ELR (cell line): ENCODE measurements at regions not wholly inside any gene's neighbourhood (a gene's known extent, or its start where the extent isn't known, plus 50 kb on each side); places are given as distances from the start of the nearest gene placed in this dataset.

Experiments used
- DNase-seq: peaks from one replicate; pipeline ENCODE4 v3.0.0-alpha.2; 2015; ENCODE audit warnings: low read depth

DNA sequence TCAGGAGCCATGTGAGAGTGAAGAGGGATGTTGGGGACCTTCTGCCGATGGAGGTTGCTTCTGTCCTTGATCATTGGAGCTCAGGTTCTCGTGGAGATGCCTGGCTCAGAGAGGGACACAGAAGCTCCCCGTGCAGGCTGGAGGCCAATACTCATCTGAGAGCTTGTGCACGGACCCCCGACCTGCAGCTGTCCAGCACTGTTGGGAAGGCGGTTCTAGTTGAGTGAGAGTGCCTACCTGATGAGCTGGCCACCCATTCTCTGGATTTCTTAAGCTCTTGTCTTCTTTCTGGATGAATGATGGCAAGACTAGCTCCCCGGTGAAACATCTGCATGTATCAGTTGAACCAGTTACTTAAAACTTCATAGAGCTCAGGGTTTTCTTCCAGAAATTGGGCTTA lies 247.6 kb upstream of the MKI67 start:
- no peak for DNase-seq

DNA sequence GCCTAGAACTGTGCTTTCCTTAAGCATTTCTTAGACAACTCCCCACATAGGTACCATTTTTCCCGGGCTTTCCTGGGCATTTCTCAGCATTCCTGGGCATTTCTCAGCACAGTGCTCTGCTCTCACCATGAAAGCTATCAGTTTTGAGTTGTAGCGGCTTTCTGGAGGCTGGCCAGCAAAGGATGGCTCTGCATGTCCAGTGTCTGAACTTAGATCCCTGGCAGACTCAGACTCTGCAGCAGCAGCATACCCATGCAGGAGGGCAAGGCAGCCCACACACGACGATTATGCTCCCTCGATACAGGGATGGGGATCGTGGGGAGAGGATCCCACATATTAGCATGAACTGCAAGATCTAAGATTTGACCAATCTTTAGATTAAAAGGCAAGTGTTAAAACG lies 248.9 kb upstream of the MKI67 start:
- no peak for DNase-seq

DNA sequence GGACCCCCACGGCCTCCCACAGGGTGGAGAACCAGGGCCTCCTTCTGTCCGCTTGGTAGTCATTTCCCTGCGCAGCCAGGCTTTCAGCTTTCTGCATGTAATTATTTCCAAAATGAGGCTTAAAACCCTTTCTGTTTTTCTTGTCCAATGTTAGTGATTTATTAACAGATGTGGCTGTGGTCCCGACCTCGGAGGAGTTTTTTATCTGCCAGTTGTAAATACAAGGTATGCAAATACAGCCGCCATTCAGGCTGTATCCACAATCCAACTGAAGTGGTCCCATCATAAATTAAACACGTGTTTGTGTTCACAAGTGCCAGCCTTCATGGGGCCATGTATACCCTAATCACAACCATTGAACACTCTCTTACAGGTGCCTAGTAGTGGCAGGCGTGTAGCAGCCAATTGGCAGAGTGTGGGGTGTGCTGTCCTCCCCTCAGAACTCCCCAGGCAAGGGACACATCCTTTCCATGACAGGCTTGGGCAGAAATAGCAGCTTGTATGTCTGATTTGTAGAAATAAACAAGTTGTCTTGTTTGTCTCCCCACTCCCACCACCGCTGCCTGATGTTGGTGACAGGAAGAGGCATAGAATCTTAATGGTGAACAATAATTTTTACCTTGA lies 251.3 kb upstream of the MKI67 start:
- no peak for DNase-seq

DNA sequence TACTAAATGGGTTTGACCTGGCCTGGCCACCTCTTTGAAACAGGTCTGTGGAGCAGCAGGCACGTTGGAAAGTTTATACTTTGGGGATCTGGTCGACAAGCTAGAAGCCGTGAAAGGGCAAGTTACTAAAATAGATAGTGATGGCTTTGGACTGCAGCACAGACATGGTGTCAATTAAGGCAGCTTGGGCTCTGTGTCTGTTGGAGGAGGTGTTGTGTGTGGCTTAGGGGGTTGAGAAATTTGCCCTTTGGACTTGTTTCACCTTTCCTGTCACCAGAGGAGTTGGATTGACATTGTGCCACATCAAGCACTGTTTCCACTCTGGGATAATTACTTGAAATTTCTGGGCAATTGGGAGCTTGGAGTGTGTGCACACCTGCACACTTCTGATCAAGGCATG lies 251.8 kb upstream of the MKI67 start:
- DNase-seq = no peak

DNA sequence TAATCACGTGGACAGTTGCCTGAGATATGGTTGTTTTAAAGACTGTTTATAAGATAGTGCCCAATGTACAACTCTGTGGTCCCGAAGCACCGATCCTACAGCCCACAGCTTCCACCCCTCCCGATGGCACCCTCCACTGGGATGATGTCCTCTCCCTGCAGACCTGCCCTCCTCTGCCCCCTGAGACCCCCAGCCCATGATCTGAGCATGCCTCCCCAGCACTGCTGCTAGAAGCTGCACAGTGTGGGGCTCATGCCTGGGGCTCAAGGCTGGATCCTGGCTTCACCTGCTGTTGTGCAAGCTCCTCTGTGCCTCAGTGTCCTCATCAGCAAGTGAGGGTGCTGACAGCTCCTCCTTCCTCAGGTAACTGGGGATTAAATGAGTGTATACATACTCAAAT lies 254.7 kb upstream of the MKI67 start:
- DNase-seq = no peak

DNA sequence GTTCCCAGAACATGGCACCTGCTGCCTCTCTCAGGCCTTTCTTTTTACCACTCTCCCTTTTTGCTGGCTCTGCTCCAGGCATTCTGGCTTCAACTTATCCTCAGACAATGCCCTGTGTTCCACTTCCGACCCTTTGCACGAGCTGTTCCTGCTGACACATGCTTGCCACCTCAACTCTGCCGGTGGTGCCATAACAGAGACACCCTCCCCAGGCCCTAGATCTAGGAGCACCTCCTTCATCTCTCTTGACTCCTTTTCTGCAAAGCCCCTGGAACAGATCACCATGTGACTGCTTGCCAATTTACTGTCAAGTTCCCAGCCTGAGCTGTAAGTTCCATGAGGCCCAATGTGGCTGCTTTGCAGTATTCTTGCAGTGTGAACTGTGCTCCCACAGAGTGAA lies 256.0 kb upstream of the MKI67 start:
- DNase-seq = no peak

DNA sequence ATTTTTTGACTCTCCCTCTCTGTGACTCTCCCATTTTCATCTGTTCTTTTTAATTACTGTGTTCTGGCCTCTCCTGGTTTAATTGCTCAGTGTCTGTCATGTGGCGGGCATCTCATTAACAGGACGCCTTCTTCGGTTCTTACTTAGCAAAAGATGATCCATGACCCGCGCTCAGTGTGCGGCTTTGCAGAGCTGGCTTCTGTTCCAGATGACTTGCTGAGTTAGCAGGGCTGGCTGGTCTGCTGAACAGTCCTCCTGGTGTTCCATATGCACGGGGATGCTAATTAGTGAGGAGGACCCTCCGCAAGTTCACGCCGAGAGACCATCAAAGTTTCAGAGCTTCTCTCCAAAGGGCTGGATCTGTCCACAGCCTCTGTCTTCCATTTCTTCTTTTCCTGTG lies 258.6 kb upstream of the MKI67 start:
- DNase-seq = no peak

DNA sequence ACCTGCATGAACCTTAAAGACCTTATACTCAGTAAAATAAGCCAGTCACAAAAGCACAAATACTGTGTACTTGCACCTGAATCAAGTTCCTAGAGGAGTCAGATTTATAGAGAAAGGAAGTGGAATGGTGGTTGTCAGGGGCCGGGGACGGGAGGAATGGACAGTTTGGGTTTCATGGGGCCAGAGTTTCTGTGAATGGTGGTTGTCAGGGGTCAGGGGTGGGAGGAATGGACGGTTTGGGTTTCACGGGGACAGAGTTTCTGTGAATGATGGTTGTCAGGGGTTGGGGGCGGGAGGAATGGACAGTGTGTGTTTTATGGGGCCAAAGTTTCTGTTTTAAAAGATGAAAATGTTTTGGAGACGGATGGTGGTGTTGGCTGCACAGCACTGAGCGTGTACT lies 260.0 kb upstream of the MKI67 start:
- DNase-seq = no peak

DNA sequence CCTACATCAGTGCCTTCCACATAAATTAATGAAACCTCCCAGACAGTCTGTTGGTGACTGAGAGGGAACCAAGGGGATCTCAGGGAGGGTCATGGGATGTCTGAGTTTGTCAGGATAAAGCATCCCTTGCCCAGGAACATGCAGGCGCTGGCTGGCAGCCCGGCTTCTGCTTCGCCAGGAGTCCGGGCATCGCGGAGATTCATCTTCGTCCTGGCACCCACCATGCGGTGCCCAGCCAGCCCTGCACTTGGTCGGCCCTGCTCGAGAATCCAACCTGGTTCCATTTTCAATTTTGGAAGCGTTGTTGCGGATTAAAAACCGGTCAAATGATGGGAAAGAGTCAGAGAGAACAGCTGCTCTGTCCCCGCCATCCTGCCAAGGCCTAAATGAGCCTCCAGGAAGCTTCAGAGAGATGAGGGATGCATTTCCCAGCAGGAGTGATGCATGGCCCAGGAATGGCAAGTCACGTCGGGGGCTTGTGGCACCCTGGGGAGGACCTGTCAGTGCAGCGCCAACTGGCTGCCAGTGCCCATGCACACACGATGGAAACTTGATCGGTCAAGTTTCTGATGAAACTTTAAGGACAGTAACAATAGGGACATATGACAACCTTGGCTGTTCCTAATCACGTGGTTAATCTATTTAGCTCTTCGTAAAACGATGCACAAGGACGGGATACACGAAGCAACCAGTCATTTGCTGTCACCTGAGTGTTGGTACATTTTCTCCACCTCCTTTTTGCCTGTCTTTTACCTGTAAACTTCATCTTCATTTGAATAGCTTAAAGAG lies 260.8 kb upstream of the MKI67 start:
- no peak for DNase-seq

DNA sequence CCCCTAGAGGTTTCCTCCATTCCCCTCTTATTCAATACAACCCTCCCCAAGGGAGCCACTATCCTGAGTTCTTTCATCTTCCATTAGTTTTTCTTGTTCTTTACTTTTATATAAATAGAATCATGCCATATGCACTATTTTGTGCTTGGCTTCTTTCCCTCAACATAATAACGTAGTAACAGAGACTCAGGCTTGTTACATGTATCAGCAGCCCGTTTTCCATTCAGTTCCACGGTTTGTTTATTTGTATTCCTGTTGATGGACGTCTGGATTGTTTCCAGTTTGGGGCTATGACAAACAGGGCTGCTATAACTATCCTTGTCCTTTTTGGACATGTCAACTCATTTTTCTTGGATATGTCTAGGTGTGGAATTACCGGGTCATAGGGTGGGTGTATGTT lies 264.4 kb upstream of the MKI67 start:
- no peak for DNase-seq

DNA sequence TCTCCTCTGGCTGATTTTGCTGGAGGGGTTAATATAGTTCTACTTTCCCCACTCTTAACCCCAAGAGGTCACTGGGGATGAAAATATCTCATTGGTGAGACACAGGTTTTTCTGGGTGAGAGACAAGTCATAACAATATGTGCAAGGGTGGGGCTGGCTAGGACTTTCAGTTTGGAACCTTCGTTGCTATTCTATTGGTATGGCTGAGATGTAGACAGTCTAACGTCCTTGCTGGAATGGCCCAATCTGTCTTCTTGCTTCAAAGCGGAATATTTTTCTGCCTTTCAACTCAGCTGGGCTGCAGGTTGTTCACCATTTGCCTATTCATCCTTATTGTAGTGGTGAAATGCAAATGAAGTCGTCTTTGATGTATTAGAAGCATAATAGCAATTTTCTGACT lies 267.3 kb upstream of the MKI67 start:
- DNase-seq = no peak

DNA sequence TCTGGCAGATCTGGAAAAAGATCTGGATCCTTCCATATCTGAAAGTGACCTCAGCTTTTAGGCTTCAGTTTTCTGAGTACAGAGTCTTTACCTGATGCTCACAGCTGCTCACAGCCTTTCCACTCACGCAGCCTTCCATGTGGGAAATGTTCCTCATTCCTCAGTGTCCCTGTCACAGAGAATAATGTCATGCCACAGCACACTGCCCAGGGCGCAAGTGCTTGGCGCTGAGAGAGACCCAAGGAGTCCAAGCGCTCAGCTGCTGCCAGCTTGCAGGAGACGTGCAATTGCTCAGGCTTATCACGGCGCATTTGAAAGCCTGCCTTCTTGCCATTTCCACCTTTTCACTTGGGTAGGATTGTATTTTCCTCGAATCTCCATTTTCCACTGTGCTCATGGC lies 271.9 kb upstream of the MKI67 start:
- DNase-seq = no peak

DNA sequence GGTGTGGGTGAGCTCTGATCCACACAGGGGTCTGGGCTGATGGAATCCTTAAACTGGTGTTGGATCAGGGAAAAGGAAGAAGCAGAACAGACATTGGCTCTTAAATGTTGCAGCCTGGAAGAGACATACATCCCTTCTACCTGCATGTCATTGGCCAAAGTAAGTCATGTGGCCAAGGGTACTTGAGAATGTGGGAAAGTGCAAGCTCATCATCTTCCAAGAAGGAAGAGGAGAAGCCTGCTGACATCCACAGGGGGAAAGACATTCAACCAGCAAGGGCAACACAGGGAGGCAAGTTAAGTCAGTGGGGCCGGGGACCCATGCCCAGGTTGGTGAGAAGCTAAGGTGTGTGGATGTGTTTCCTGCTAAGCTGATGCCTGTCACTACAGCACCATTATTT lies 272.8 kb upstream of the MKI67 start:
- DNase-seq = no peak

DNA sequence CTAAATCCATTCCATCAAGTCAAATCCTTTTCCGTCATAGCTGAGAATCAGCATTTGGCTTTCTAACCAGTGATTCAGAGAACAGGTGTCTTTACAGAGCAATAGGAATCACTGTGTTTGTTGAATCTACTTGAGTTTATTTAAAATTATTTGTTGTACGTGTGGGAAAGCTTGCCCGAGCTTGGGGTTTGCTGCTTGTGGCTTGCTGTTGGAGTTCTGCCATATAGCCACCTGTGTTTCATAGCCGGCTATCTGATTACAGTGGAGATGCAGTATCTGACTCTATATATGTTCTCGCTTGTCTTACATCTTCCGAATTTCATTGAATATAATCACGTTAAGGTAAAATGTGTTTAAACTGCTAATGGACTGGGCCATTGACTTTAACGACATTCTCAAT lies 274.3 kb upstream of the MKI67 start:
- no peak for DNase-seq

DNA sequence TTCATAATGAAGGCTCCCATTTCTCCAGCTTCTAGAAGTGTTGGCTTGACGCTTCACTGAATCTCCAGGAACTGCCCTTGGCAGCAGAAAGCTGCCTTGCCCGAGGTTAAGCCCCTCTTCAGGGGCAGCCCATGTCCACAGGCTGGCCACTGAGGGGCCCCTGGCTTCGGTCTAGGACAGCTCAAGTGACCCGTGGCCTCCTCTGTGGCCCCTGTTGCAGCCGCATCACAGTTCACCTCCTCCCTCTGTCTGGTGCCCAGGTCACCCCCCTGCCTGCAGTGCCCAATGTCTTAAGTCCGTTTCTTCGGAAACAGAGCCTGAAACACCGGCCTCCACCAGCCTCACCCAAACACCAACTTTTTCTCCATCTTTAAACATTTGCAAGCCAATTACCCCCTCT lies 279.2 kb upstream of the MKI67 start:
- DNase-seq = no peak

DNA sequence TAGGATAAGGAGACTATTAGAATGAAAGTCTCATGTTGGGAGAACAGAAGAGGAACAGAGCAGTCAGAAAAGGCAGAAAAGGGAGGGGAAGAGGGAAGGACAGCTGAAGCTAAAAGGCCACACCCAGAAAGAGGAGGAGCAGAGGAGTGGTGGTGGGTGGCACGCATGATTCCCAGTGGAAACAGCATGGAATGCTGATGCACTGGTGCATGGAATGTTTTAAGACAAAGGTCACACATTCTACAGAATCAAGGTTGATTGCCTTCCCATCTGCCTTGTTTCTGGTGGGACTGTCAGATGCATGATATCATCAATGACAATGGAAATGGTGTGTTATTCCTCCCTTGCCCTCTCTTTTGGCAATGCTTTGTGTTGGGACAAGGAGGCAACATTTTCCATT lies 285.4 kb upstream of the MKI67 start:
- DNase-seq = no peak

DNA sequence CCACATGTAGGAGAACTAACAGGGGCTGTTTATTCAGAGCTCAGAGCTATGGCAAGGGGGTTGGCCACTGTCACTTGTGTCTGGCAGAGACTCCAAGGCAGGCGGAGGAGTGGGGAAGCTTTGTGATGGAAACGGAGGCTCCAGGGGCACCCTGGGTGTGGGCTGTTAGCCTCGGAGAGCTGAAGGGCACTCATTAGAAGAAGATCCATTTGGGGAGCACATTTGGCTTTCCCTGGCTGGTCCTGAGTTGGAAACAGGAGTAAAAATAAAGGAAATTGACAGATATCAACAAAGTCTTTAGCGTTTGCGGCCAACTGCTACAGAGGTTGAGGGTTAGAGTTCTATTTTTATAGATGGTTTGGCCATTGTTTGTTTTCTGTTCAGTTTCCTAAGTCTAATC lies 288.3 kb upstream of the MKI67 start:
- DNase-seq = no peak

DNA sequence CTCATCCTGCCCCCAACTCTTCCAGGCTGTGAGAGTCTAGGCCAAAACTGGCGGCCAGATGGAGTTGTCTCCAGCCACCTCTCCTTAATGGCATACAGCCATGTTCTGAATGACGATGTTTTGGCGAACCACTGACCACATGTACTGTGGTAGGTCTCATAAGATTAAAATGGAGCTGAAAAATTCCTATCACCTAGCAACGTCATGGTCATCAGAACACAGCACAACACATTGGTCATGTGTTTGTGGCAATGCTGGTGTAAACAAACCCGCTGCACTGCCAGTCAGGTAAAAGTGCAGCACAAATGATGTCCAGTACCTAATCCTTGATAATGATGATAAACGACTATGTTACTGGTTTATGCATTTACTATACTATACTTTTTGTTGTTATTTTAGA lies 290.0 kb upstream of the MKI67 start:
- DNase-seq = no peak

DNA sequence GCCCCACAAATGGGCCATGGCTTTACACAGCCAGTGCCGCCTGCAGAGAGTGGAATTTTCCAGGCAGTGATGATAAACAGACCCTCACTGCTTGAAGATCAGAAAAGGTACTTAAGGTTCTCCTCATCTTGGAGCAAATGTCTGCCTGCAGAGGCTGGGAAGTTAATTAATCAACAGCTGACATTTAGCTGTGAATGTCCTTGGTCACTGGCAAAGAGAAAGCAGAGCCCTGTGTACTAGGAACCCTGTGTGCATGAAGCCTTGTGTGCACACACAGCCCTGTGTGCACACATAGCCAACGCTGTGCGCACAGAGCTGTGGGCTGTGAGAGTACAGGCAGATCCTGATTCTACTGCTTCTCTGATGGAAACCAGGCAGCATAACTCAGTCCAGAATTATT lies 291.6 kb upstream of the MKI67 start:
- DNase-seq = no peak

DNA sequence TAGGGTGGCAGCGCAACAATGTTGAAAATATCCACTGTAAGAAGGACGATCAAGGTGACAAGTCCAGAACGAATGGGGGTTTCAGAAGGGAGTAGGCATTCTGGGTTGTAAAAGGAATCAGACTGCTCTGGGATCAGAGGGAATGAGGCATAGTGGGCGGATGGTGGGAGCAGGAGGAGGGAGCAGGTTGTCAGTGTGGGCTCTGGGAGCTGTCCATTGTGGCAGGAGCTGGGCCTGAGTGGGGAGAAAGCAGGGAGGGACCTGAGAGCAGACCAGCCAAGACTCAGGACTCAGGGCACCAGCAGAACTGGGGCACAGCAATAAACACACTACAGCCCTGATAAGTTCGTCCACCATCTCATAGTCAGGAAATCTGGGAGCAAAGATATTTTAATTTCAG lies 292.6 kb upstream of the MKI67 start:
- DNase-seq = no peak

DNA sequence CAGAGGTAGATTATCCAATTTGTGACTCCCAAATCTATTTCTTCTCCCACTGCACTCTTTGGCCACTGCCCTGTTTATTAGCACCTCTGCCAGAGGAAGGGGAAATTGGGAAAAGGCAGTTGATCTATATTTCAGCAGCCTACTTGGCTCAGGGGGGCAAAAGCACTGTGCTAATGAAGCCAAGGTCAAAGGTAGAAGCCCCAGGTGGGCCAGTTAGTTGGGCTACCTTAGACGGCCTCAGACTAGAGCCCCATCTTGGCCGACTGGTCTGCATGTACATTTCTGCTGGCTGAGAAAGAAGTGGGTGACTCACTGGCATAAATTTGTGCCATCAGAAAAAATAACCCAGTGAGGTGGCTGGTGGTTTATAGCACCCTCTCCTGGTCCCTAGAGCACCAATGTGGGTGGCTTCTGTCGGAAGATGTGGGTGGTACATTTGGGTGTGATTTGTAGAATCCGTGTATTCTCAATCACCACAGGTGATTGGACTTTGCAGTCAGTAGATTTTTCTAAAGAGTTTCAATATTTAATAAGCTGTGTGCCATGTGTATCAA lies 293.3 kb upstream of the MKI67 start:
- no peak for DNase-seq

DNA sequence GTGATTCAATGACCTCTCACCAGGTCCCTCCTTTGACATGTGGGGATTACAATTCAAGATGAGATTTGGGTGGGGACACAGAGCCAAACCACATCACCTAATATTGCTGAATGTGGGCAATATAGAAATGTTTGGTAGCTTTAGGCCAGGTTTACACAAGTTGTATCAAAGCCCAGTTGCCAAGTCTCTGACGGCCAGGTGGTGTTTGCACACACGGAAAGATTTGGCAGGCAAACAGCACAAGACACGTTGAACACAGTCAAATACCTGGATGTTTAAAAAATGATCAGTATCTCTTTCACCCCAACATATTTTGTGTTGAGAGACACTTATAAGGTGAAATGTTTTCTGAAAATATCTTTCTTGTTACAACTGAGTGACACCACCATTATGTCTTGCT lies 294.4 kb upstream of the MKI67 start:
- no peak for DNase-seq

DNA sequence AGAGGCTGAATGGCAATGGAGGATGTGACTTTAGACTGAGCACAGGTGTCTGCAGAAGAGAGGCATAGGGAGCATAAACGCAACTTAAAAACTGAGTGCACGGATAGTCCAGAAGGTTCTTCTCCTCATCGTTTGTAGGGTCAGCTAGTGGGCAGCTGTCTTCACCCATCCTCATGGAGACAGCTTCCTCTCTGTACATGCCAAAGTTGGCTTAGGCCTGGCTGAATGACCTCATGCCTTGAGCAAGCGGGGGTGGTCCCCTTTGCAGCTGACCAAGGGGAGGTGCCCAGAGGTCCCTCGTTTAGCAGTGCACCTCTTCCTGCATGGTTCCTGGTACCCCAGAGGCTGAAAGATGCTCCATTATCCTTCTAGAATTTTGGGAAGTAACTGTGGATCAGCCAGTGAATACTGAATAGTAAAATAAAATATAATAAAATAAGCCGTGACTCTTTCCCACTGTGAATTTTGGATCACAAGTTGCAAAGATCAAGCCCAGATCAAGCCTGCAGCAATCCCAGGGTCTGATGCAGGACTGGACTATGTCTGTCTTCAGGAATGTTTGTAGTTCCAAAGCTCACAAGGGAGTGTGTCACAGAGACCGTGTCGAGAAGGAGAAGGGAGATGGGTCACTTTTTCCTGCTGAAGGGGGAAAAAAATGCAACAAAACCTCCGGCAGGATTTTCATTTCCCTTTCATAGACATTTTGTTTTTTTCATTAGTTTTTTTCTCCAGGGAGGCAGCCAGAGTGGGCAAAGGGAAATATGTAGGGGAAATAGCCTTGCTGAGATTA lies 295.3 kb upstream of the MKI67 start:
- no peak for DNase-seq
